ENCODE measurements at regions not wholly inside any gene's neighbourhood (a gene's known extent, or its start where the extent isn't known, plus 50 kb on each side); places are given as distances from the start of the nearest gene placed in this dataset.

- Histone ChIP-seq H4K20me1 (ENCODE audit: insufficient read depth) (no peaks in the 10 kb centered on the region), H3K9me3 (ENCODE audit: low read length) (no peaks in the 10 kb centered on the region), H3K4me2 (ENCODE audit: low read length) (no peak overlapping the region), H3K9ac (ENCODE audit: low read length) (no peak overlapping the region), H3F3A (ENCODE audit: insufficient read depth, low read length, poor library complexity, severe bottlenecking) (no peaks in the 10 kb centered on the region), H3K27me3 (ENCODE audit: insufficient read depth, low read depth, low read length) (no peaks in the 10 kb centered on the region), H3K9me2 (ENCODE audit: insufficient read depth, low read length) (no peaks in the 10 kb centered on the region), H3K36me3 (ENCODE audit: insufficient read depth, low read length) (no peaks in the 10 kb centered on the region), H3K27ac (ENCODE audit: low read length) (no peak overlapping the region), H3K79me2 (replicated peaks; ENCODE audit: insufficient read depth, low read length) (no peaks in the 10 kb centered on the region), H2AFZ (ENCODE audit: low read depth, low read length) (no peak overlapping the region), H3K4me3 (ENCODE audit: low read length) (no peak overlapping the region)
- no peak for TF ChIP-seq SMC3 (conservative IDR thresholded peaks at IDR 0.05; ENCODE audit: poor library complexity)
Measured at GRCh38 chr10:128884033-128884425, 583.0 kb upstream of the MGMT start.

- Histone ChIP-seq H3K27ac (ENCODE audit: low read length) (no peak overlapping the region), H3K4me3 (ENCODE audit: low read length) (no peak overlapping the region), H3K9ac (ENCODE audit: low read length) (no peak overlapping the region), H3F3A (ENCODE audit: insufficient read depth, low read length, poor library complexity, severe bottlenecking) (no peaks in the 10 kb centered on the region), H3K9me2 (ENCODE audit: insufficient read depth, low read length) (no peaks in the 10 kb centered on the region), H4K20me1 (ENCODE audit: insufficient read depth) (no peaks in the 10 kb centered on the region), H3K27me3 (ENCODE audit: insufficient read depth, low read depth, low read length) (no peaks in the 10 kb centered on the region), H3K9me3 (ENCODE audit: low read length) (no peaks in the 10 kb centered on the region), H2AFZ (ENCODE audit: low read depth, low read length) (no peak overlapping the region), H3K79me2 (replicated peaks; ENCODE audit: insufficient read depth, low read length) (no peaks in the 10 kb centered on the region), H3K4me2 (ENCODE audit: low read length) (no peak overlapping the region), H3K36me3 (ENCODE audit: insufficient read depth, low read length) (no peaks in the 10 kb centered on the region)
- TF ChIP-seq REST (IDR thresholded peaks at IDR 0.05; ENCODE audit: borderline replicate concordance) = no peak
Measured at GRCh38 chr10:128884496-128885072, 582.5 kb upstream of the MGMT start.

DNA sequence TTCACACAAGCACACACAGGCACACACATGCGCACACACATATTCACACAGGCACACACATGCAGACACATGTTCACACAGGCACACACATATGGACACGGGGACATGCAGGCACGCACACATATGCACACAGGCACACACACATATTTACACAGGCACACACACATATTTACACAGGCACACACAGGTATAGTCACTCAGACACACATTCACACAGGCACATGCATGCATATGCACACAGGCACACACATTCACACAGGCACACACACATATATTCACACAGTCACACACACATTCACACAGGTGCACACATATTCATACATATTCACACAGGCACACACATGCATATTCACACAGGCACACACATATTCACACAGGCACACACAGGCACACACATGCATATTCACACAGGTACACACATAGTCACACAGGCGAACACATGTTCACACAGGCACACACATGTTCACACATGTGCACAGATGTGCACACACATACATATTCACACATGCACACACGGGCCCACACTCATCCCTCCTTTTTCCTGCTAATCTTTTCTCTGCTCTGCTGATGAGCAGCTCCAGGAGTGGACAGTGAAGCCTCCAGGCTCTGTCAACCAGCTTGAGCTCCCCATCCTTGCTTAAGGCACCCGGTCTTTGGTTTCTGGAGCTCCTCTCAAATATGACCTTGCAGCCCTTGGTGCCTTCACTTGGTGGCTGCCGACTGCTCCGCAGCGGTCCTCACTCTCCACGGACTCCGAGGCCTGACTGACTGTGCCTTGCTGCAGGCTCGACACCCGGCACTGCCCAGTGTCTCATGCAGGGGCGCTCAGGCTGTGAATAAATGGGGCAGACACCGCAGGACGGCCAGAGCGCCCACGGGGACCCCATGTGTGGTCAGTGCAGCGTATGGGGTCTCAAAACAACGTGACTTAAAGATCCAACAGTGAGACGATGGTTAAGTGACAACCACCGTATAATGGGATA is 581.2 kb upstream of the MGMT start:
- no peaks in the 10 kb centered on the region for H3K36me3 ChIP-seq (ENCODE audit: insufficient read depth, low read length)
- H3K4me2 ChIP-seq (ENCODE audit: low read length) = no peak overlapping the region
- TF ChIP-seq RAD21 (conservative IDR thresholded peaks at IDR 0.05) (no peak), TAF1 (IDR thresholded peaks at IDR 0.05; ENCODE audit: low read depth) (no peak), REST (IDR thresholded peaks at IDR 0.05; ENCODE audit: borderline replicate concordance) (no peak), EP300 (conservative IDR thresholded peaks at IDR 0.05; ENCODE audit: poor library complexity, severe bottlenecking) (no peak), SMC3 (conservative IDR thresholded peaks at IDR 0.05; ENCODE audit: poor library complexity) (no peak), CTCF (IDR thresholded peaks at IDR 0.05; ENCODE audit: poor library complexity, severe bottlenecking) (no peak), POLR2AphosphoS5 (IDR thresholded peaks at IDR 0.05) (no peak), MXI1 (conservative IDR thresholded peaks at IDR 0.05; ENCODE audit: poor library complexity, severe bottlenecking) (no peak), EZH2 (IDR thresholded peaks at IDR 0.05; ENCODE audit: borderline replicate concordance, insufficient read depth, low read length, poor library complexity, severe bottlenecking) (no peak)

More for the DNA sequence above, 581.2 kb upstream of the MGMT start:
- H3K9me2 ChIP-seq (ENCODE audit: insufficient read depth, low read length) = no peaks in the 10 kb centered on the region
- no peaks in the 10 kb centered on the region for H3K79me2 ChIP-seq (replicated peaks; ENCODE audit: insufficient read depth, low read length)
- no peak overlapping the region for H3K9ac ChIP-seq (ENCODE audit: low read length)
- no peaks in the 10 kb centered on the region for H4K20me1 ChIP-seq (ENCODE audit: insufficient read depth)
- H3K27me3 ChIP-seq (ENCODE audit: insufficient read depth, low read depth, low read length) = no peaks in the 10 kb centered on the region
- H3F3A ChIP-seq (ENCODE audit: insufficient read depth, low read length, poor library complexity, severe bottlenecking) = no peaks in the 10 kb centered on the region
- H2AFZ ChIP-seq (ENCODE audit: low read depth, low read length) = no peak overlapping the region
- no peaks in the 10 kb centered on the region for H3K9me3 ChIP-seq (ENCODE audit: low read length)
- H3K4me3 ChIP-seq (ENCODE audit: low read length) = no peak overlapping the region
- H3K27ac ChIP-seq (ENCODE audit: low read length) = no peak overlapping the region
